ENCODE measurements at regions not wholly inside any gene's neighbourhood (a gene's known extent, or its start where the extent isn't known, plus 50 kb on each side); places are given as distances from the start of the nearest gene placed in this dataset.

DNA sequence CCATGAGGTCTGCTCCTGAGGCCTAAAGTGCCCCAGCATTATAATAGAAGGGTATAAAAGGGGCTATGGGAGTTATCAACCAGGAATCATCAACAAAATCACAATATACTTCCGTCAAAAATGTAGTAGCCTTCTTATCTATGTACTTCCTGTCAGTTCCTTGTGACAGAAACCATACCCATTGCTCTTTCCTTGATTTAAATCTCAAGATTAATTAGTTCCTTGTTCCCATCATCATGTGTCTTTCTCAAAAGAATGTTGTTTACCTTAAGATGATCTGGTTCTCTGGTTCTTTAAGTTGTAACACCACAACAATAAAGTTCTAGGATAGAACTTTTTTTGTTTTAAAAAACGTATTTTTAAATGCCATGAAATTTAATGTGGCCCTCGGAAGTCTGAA is 833.3 kb downstream of the LTN1 start:
- TF ChIP-seq POLR2A (IDR thresholded peaks at IDR 0.05), result no peak
- no peak for TF ChIP-seq EP300 (IDR thresholded peaks at IDR 0.05; ENCODE audit: low read depth)
- TF ChIP-seq, protein P1, sequence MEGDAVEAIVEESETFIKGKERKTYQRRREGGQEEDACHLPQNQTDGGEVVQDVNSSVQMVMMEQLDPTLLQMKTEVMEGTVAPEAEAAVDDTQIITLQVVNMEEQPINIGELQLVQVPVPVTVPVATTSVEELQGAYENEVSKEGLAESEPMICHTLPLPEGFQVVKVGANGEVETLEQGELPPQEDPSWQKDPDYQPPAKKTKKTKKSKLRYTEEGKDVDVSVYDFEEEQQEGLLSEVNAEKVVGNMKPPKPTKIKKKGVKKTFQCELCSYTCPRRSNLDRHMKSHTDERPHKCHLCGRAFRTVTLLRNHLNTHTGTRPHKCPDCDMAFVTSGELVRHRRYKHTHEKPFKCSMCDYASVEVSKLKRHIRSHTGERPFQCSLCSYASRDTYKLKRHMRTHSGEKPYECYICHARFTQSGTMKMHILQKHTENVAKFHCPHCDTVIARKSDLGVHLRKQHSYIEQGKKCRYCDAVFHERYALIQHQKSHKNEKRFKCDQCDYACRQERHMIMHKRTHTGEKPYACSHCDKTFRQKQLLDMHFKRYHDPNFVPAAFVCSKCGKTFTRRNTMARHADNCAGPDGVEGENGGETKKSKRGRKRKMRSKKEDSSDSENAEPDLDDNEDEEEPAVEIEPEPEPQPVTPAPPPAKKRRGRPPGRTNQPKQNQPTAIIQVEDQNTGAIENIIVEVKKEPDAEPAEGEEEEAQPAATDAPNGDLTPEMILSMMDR (IDR thresholded peaks at IDR 0.05), result no peak

All from transverse colon (tissue), 3 donors.